Tibial nerve (tissue), 4 donors: ENCODE measurements at regions not wholly inside any gene's neighbourhood (a gene's known extent, or its start where the extent isn't known, plus 50 kb on each side); places are given as distances from the start of the nearest gene placed in this dataset.
"Not testable (repeated sequence)": the region's sequence is repeated elsewhere in the genome, so short reads cannot be mapped to it uniquely, and the experiment has no call there.

Experiments
- DNase-seq, 2 donors: peaks; one replicate each; pipeline ENCODE4 v3.0.0-alpha.2; 2019; ENCODE audit warnings: low spot score in 2 of 2
- H3K27ac ChIP-seq, 4 donors: fragments of 200-600 bp; sonication (generic) in 3 of 4; one replicate each; pipeline ENCODE4 v1.5.1; 2017 to 2019; ENCODE audit warnings: mild to moderate bottlenecking in 1 of 4
- H3K27me3 ChIP-seq, 2 donors: fragments of 200-600 bp; sonication (generic) in 1 of 2; one replicate each; pipeline versions ENCODE4 v1.5.1 to v1.6.0; 2017 to 2019
- H3K36me3 ChIP-seq, 3 donors: fragments of 200-600 bp; sonication (generic); one replicate each; pipeline ENCODE4 v1.5.1; 2018 to 2019
- H3K4me1 ChIP-seq, 4 donors: fragments of 200-600 bp; sonication (generic) in 3 of 4; one replicate each; pipeline ENCODE4 v1.5.1; 2017 to 2019
- H3K4me3 ChIP-seq, 4 donors: fragments of 200-600 bp; sonication (generic) in 3 of 4; one replicate each; pipeline ENCODE4 v1.5.1; 2017 to 2019; ENCODE audit warnings: mild to moderate bottlenecking in 1 of 4, moderate library complexity in 1 of 4
- H3K9me3 ChIP-seq, 4 donors: fragments of 200-600 bp; sonication (generic) in 3 of 4; one replicate each; pipeline ENCODE4 v1.5.1; 2017 to 2019
- CTCF ChIP-seq, 5 experiments: fragments of 200-600 bp in 3 of 5; fragments of 450-650 bp in 2 of 5; sonication (generic) in 3 of 5; IDR thresholded peaks; one replicate each; pipeline ENCODE4 v1.5.1; 2016 to 2019; ENCODE audit warnings: antibody characterized with exemption in 5 of 5, mild to moderate bottlenecking in 3 of 5, moderate library complexity in 2 of 5
- EP300 ChIP-seq, 2 donors: sonication (generic); formaldehyde crosslinking; IDR thresholded peaks; one replicate each; pipeline ENCODE4 v1.6.1; 2017; ENCODE audit warnings: antibody characterized with exemption in 2 of 2, mild to moderate bottlenecking in 1 of 2
- POLR2A ChIP-seq, 2 donors: fragments of 450-650 bp; IDR thresholded peaks; one replicate each; pipeline ENCODE4 v1.6.1; 2017; ENCODE audit warnings: antibody characterized with exemption in 2 of 2, mild to moderate bottlenecking in 2 of 2, moderate library complexity in 2 of 2
- WGBS, 2 donors: methylation state at CpG; one replicate each; pipeline ENCODE4 v1.1.5; 2018; 5-methylcytosine and 5-hydroxymethylcytosine counted together

GRCh38 chrX:73963682-73964081 is 111.2 kb upstream of the XIST start:
- H3K27me3 ChIP-seq, result no peaks in the 10 kb centered on the region
- 75 to 86% methylated on average over 6 to 9 of the region's 9 CpGs for WGBS, 2 donors
- no peak overlapping the region for H3K27ac ChIP-seq
- no peak overlapping the region for H3K4me3 ChIP-seq
- no peaks in the 10 kb centered on the region for H3K9me3 ChIP-seq
- TF ChIP-seq EP300 (IDR thresholded peaks at IDR 0.05) (no peak), POLR2A (IDR thresholded peaks at IDR 0.05) (no peak), CTCF (IDR thresholded peaks at IDR 0.05) (no peak)
- DNase-seq, result no peak
- H3K36me3 ChIP-seq, result no peaks in the 10 kb centered on the region
- H3K4me1 ChIP-seq, result no peaks in the 10 kb centered on the region

- Histone ChIP-seq H3K4me1 (no peaks in the 10 kb centered on the region), H3K27ac (no peak overlapping the region), H3K36me3 (no peaks in the 10 kb centered on the region), H3K9me3 (no peaks in the 10 kb centered on the region), H3K27me3 (no peaks in the 10 kb centered on the region), H3K4me3 (no peak overlapping the region)
- no peak for DNase-seq
- TF ChIP-seq EP300 (IDR thresholded peaks at IDR 0.05) (no peak), POLR2A (IDR thresholded peaks at IDR 0.05) (no peak), CTCF (IDR thresholded peaks at IDR 0.05) (no peak)
- 90 to 92% methylated on average over 7 to 8 of the region's 8 CpGs for WGBS, 2 donors
Observed at GRCh38 chrX:73962948-73963347, 110.4 kb upstream of the XIST start.

GRCh38 chrX:73961867-73962266 is 109.4 kb upstream of the XIST start:
- H3K27ac ChIP-seq, H3K9me3 ChIP-seq, H3K27me3 ChIP-seq, H3K36me3 ChIP-seq, H3K4me1 ChIP-seq, H3K4me3 ChIP-seq, DNase-seq: not testable (repeated sequence)
- 93 to 97% methylated on average over 6 of the region's 6 CpGs for WGBS, 2 donors

GRCh38 chrX:73944563-73944908 is 92.0 kb upstream of the XIST start:
- Histone ChIP-seq H3K27ac (peak overlapping the region; percentile 73 to 90 (median 84)), H3K4me1 (peaks cover 0 to 13% (median 0%) of the 10 kb centered on the region in 4 donors), H3K9me3 (no peaks in the 10 kb centered on the region), H3K4me3 (peak overlapping the region; percentile 55 to 96 (median 74)), H3K36me3 (peaks cover 0 to 14% (median 0%) of the 10 kb centered on the region in 3 donors), H3K27me3 (no peaks in the 10 kb centered on the region)
- TF ChIP-seq POLR2A (IDR thresholded peaks at IDR 0.05) (no peak), CTCF (IDR thresholded peaks at IDR 0.05) (no peak), EP300 (IDR thresholded peaks at IDR 0.05) (no peak)
- 0 to 1% methylated on average over 8 of the region's 8 CpGs for WGBS, 2 donors
- DNase-seq, result no peak

- TF ChIP-seq EP300 (IDR thresholded peaks at IDR 0.05), result peak; percentile 57 to 85
- TF ChIP-seq POLR2A (IDR thresholded peaks at IDR 0.05), result peak; percentile 8 to 49
- peak in 1 of 5 experiments; percentile 45 for TF ChIP-seq CTCF (IDR thresholded peaks at IDR 0.05)
- peak; percentile 48 to 68 for DNase-seq
- peaks cover 0 to 11% (median 0%) of the 10 kb centered on the region in 3 donors for H3K36me3 ChIP-seq
- peak overlapping the region; percentile 73 to 90 (median 84) for H3K27ac ChIP-seq
- H3K4me3 ChIP-seq, result peak overlapping the region; percentile 55 to 96 (median 74)
- WGBS, 2 donors, result 4 to 7% methylated on average over 32 to 39 of the region's 39 CpGs
- no peaks in the 10 kb centered on the region for H3K9me3 ChIP-seq
- no peaks in the 10 kb centered on the region for H3K27me3 ChIP-seq
- H3K4me1 ChIP-seq, result peaks cover 0 to 13% (median 0%) of the 10 kb centered on the region in 4 donors
Observed at GRCh38 chrX:73943693-73944562, 91.4 kb upstream of the XIST start.
